NCI-H2107 treated with DMSO at 0.1 percent for 48 hours (cell line): ENCODE measurements at regions not wholly inside any gene's neighbourhood (a gene's known extent, or its start where the extent isn't known, plus 50 kb on each side); places are given as distances from the start of the nearest gene placed in this dataset.
A peak's percentile ranks its signal among the peaks of the same experiment; 100 is the strongest.

Source experiments
- DNase-seq: peaks from one replicate; lab custom pipeline; 2025; ENCODE audit not compliant: unreplicated experiment; lab: John Stamatoyannopoulos, UW

GRCh38 chr6:23097566-23097965 is 528.2 kb downstream of the HDGFL1 start:
- DNase-seq = no peak

GRCh38 chr6:23106951-23107350 is 537.6 kb downstream of the HDGFL1 start:
- no peak for DNase-seq

- DNase-seq = no peak
These were observed 542.6 kb downstream of the HDGFL1 start for GRCh38 chr6:23111984-23112383.

GRCh38 chr6:23114812-23115504 is 545.6 kb downstream of the HDGFL1 start:
- DNase-seq = no peak

GRCh38 chr6:23137611-23138010 is 568.2 kb downstream of the HDGFL1 start:
- no peak for DNase-seq

GRCh38 chr6:23140871-23141270 is 571.5 kb downstream of the HDGFL1 start:
- no peak for DNase-seq

GRCh38 chr6:23145781-23146180 is 576.4 kb downstream of the HDGFL1 start:
- DNase-seq = no peak

- no peak for DNase-seq
These were observed 584.8 kb downstream of the HDGFL1 start for GRCh38 chr6:23154159-23154558.

- no peak for DNase-seq
These were observed 600.7 kb downstream of the HDGFL1 start for GRCh38 chr6:23170049-23170448.

- DNase-seq = no peak
These were observed 603.9 kb downstream of the HDGFL1 start for GRCh38 chr6:23173234-23173633.

GRCh38 chr6:23174781-23175361 is 605.5 kb downstream of the HDGFL1 start:
- DNase-seq = no peak

- no peak for DNase-seq
These were observed 606.0 kb downstream of the HDGFL1 start for GRCh38 chr6:23175391-23175790.

GRCh38 chr6:23176471-23176870 is 607.1 kb downstream of the HDGFL1 start:
- DNase-seq = no peak

- peak; percentile 53 for DNase-seq
These were observed 607.5 kb downstream of the HDGFL1 start for GRCh38 chr6:23176883-23177282.

- DNase-seq = no peak
These were observed 608.4 kb downstream of the HDGFL1 start for GRCh38 chr6:23177806-23178205.

GRCh38 chr6:23179994-23180393 is 610.6 kb downstream of the HDGFL1 start:
- DNase-seq = no peak

GRCh38 chr6:23180504-23181293 is 611.3 kb downstream of the HDGFL1 start:
- peak; percentile 84 for DNase-seq

GRCh38 chr6:23181356-23182110 is 612.2 kb downstream of the HDGFL1 start:
- no peak for DNase-seq

- DNase-seq = no peak
These were observed 614.5 kb downstream of the HDGFL1 start for GRCh38 chr6:23183846-23184245.

- DNase-seq = no peak
These were observed 615.0 kb downstream of the HDGFL1 start for GRCh38 chr6:23184351-23184750.

GRCh38 chr6:23195487-23195886 is 626.1 kb downstream of the HDGFL1 start:
- DNase-seq = no peak
